Amygdala (tissue), 56 donors: ENCODE measurements at regions not wholly inside any gene's neighbourhood (a gene's known extent, or its start where the extent isn't known, plus 50 kb on each side); places are given as distances from the start of the nearest gene placed in this dataset.
"Not testable (repeated sequence)": the region's sequence is repeated elsewhere in the genome, so short reads cannot be mapped to it uniquely, and the experiment has no call there.

ENCODE experiments used
- DNase-seq, 56 donors: peaks; one replicate each; lab custom pipeline; 2025; lab: John Stamatoyannopoulos, UW

DNA sequence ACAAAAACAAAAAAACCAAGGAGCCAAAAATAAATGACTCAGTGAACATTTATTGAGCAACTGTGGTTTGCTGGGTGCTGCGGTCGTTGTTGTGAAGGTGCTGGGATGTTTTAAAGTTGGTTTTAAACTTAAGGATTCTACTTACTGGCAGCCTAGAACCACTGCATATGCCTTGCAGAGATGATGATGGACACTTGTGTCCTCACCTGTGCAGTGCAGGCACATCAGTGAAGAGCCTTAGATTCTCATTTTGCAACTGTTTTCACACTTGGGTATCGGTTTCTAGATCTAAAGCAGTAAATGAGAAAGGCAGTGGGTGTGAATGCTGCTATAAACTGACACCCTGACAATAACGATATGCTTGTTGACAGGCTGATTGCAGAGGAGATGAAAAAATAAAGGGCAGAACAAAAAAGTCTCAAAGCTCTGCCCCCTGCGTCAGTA lies 68.8 kb downstream of the UTRN start:
- DNase-seq, result no peak

DNA sequence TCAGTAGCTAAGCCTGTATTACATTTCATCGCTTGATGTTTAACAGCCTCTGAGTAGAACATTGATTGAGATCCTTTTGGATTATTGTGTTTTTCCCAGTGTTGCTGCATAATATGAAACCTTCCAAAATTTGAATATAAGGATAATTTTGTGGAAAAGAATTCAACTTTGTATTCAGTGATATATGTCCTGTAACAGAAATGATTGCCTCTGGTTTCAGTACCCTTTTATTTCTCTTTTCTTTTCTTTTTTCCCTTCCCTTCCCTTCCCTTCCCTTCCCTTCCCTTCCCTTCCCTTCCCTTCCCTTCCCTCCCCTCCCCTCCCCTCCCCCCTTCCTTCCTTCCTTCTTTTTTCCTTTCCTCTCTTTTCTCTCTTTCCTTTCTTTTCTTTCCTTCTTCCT lies 74.6 kb downstream of the UTRN start:
- no peak for DNase-seq

DNA sequence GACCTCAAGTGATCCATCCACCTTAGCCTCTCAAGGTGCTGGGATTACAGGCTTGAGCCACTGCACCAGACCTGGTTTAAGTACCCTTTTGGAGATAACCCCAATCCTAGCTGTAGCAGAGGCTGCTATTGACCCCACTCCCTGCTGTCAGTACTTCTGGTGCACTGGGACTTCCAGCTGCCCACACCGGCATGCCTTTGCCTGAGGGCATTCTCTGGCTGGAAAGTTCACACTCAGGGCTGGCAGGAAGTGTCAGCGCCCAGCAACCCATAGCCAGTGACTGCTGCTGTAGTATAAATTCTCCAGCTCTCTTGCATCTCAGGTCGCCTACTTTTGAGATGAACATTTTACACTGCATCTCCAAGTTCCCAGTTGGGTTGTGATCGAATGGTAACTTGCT lies 75.3 kb downstream of the UTRN start:
- DNase-seq, result no peak

DNA sequence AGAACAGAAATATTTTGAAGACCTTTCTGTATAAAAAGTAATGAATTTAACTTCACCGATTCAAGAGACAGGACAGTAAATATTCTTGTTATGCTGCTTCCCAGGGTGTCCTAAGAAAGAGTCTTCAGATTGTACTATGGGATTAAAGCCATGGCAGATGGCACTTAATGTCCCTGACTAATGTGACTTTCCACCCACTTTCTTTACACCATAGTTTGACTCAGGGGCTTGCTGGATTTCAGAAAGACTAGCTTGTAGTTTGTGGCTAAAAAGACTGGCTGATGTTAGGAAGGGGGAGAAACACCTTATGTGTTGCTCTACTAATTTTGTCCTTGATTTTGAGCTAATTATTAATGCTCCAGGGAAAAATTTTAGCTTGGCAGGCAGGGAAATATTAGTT lies 75.9 kb downstream of the UTRN start:
- no peak for DNase-seq

DNA sequence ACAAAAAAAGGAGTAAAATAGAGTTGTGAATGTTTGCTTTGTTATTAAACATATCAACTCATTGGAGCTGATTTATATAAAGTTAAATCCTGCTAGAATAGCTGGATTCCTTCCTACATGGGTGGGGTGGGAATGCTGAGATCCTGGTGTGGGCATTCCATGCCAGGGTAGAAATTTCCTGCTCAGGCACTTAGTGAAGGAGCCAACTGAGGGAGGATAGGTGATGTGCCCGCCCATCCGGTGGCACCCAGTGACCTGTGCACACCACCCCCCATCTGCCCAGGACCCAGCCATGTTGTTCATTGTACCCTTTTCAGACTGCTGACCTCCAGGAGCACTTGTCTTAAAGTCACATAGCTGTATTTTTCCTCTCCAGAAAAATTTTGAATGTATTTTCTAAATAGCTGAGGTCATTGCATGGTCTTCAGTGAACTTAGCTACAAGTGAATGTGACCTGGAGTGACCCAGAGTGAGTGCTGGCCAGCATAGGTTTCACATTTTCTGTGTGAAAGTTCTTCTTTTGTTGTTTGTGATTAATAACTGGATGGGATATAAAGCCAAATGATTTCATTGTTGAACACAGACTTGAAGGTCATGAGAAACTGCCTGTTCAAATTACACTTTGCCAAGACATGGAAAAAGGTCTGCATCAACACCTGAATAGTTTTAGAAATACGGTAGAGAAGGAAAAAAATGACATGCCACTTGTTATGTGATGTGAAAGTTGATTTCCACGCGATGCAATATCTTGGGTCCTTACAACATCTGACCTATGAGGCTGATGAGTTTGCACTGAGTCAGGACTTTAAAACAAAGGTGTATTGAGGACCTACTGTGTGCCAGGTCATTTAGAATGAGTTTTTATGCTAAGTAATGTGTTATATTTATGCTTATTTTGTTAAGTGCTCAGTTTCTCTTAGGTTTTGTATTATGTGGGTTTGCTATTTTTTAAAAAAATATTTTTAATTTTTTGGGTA lies 77.2 kb downstream of the UTRN start:
- DNase-seq, result no peak

DNA sequence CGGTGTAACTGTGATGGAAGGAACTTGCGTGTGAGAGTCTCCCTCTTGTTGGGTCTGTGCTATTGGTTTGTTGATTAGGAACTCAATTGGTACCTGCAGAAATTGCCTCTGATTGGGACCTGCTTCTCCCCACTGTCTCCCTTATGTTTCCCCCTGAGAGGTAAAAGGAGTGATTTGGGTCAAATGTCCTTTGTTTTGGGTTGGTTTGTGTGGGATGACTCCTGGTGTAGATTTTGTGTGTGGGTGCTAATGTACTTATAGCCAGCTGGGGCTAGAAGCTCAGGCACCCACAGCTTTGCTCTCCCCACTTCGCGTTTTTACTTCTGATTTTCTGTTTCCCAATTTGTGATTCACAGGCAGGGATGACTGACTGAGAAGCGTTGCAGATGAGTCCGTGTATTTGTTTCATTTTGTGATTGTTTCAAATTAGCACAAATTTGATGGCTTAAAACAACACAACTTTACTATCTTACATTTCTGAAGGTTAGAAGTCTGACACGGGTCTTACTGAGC lies 79.1 kb downstream of the UTRN start:
- no peak for DNase-seq

DNA sequence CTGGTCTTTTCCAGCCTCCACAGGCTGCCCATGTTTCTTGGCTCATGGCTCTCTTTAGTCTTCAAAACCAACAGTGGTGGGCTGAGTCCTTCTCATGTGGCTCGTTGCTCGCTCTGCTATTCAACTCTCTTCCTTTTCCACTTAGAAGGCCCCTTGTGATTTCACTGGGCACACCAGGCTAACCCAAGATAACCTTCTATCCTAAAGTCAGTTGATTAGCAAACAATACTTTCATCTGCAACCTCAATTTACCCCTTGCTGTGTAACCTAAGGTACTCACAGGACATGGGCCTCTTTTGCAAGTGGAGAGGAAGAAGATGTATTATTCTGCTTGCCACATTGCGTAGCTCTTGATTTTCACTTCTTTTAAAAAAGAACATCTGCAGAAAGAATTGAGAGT lies 79.6 kb downstream of the UTRN start:
- no peak for DNase-seq

DNA sequence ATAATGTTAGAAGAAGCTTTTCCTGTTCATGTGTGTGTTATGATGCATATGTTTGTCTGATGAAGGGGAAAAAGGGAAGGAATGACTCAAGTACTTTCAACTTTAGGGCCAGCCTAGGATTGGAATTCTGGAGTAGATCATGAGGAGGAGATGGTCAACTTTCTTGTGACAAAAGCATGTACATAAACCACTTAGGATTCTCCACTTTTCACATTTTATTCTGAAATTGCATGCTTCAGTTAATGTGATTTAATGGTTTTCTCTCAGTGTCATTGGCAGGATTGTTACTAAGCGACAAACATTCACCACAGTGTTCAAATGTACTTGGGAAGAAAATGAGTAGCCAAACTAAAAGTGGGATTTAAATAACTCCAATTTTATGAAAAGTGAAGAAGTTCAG lies 80.1 kb downstream of the UTRN start:
- DNase-seq, result no peak

DNA sequence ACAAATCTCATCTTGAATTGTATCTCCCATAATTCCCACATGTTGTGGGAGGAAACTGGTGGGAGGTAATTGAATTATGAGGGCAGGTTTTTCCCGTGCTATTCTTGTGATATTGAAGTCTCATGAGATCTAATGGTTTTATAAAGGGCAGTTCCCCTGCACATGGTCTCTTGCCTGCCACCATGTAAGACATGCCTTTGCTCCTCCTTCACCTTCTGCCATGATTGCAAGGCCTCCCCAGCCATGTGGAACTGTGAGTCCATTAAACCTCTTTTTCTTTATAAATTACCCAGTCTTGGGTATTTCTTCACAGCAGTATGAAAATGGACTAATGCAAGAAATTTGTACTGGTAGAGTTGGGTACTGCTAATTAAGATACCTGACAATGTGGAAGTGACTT lies 84.6 kb downstream of the UTRN start:
- DNase-seq, result not testable (repeated sequence)

DNA sequence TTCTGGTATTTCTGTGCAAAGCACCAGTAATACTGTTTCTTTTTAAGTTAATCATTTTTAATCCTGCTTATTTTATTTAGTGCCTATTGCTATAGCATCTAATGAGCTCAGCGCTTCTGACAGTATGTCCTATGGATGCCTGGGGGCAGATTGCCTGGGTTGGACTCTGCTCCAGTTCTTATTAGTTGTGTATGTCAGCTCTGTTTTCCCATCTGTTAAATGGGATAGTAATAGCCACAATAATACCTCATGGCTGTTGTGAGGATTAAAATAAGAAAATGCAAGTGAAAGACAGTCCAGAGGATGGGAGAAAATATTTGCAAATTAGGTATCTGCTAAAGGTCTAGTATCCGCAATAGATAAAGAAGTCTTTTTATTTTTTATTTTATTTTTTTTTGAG lies 87.0 kb downstream of the UTRN start:
- DNase-seq, result no peak

DNA sequence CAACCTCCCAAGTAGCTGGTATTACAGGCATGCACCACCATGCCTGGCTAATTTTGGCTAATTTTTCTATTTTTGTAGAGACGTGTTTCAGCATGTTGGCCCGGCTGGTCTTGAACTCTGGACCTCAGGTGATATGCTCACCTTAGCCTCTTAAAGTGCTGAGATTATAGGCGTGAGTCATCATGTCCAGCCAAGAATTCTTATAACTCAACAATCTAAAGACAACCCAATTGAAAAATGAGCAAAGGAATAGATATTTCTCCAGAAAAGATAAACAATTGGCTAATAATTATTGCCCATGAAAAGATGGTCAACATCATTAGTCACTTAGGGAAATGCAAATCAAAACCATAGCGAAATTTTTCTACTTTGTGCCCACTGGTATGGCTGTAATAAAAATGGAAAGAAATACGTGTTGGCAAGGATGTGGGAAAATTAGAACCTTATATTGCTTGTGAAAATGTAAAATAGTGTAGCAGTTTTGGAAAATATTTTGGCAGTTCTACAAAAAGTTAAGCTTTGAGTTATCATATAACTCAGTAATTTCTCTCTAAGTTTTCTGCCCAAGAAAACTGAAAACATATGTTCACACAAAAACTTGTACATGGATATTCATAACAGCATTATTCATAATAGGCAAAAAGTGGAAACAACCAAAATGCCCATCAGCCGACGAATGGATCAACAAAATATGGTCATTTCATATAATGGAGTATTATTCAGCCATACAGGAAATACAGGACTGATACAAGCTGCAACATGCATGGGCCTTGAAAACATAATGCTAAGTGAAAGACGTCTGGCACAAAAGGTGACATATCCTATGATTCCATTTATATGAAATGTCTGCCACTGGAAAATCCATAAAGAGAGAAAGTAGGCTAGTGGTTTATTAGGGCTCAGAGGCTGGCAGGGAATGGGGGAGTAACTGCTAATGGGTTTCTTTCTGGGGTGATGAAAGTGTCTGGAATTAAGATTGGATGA lies 87.8 kb downstream of the UTRN start:
- DNase-seq, result no peak

DNA sequence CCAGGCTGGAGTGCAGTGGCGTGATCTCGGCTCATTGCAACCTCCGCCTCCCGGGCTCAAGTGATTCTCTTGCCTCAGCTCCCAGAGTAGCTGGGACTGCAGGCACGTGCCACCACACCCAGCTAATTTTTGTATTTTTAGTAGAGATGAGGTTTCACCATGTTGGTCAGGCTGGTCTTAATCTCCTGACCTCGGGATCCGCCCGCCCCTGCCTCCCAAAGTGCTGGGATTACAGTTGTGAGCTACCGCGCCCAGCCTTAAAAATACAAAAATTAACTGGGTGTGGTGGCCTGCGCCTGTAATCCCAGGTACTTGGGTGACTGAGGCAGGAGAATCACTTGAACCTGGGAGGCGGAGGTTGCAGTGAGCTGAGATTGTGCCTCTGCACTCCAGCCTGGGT lies 89.4 kb downstream of the UTRN start:
- DNase-seq, result not testable (repeated sequence)

DNA sequence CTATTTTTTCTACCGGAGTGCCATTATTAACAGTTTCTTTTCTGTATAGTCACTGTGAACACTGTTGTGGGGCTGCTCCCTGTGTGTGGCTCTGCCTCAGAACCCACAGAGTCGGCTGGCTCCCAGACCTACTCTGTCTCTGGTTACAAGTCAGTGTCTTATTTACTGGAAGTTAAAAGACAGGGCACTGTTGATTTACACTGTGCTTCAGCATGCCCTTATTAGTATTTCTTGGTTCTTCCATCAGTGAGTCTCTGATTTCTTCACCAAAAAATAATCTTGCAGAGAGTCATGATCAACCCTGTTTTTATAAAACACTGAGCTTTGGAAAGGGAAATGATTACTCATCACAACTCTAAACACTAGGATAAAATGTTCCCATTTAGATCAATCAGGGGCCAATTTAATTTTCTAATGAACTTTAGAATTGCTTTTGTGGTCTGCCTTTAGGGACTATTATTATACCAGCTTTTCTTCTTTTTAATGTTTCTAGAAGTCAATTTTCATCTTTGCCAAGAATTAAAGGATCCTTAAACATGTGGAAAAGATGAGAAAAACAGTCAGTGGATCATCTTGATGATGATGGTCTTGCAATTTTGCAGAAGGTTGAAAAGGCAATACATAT lies 92.6 kb downstream of the UTRN start:
- no peak for DNase-seq

DNA sequence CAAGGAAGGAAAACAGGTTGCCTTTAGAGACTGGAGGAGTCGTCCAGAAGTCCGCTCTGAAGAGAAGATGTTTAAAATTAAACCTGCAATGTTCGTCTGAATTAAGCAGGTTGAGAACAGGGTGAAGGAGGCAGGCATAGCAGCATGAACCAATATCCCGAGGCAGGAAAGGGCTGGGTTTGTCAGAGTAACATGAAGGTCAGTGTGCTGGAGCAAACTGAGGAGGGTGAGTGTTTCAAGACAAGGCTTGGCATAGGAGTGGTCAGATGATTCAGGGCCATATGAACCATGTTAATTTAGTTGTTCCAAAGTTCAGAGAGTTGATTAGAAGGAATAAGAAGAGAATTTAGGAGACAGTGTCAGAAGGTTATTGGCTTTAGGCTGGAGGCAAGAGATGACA lies 93.3 kb downstream of the UTRN start:
- DNase-seq, result no peak

DNA sequence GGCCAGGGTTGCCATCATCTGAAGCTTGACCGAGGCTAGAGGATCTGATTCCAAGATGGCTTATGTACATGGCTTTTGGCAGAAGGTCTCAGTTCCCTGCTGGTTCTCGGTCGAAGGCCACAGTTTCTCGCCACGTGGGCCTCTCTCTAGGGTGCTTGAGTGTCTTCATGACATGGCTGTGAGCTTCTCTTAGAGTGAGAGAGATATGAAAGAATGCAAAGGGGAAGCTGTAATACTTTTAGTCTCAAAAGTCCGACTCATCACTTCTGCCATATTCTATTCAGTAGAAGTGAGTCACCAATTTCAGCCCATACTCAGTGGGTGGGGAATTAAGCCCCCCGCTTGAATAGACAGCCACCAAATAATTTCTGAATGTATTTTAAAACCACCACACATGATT lies 94.2 kb downstream of the UTRN start:
- no peak for DNase-seq

DNA sequence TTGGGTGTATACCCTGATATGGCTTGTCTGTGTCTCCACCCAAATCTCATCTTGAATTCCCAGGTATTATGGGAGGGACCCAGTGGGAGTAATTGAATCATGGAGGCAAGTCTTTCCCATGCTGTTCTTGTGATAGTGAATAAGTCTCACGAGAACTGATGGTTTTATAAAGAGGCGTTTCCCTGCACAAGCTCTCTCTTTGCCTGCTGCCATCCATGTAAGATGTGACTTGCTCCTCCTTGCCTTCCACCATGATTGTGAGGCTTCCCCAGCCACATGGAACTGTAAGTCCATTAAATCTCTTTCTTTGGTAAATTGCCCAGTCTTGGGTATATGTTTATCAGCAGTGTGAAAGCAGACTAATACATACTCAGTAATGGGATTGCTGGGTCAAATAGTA lies 96.4 kb downstream of the UTRN start:
- not testable (repeated sequence) for DNase-seq

DNA sequence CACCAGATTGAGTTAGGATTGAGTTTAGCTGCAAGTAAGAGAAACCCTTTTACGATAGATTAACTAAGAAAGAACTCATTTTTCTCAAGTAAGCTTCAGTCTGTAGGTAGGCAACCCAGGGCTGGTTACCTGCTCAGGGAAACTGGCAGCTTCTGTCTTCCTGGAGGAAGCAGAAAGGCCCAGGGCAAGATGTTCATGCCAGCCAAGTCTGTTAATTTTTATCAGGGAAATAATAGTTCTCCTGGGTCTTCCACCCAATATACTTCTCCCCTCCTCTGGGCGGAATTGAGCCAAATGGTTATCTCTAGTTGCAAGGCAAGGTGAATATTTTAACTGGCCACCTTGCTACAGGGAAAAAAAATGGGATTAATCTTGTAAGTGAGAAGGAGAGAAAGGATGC lies 98.2 kb downstream of the UTRN start:
- DNase-seq, result no peak

DNA sequence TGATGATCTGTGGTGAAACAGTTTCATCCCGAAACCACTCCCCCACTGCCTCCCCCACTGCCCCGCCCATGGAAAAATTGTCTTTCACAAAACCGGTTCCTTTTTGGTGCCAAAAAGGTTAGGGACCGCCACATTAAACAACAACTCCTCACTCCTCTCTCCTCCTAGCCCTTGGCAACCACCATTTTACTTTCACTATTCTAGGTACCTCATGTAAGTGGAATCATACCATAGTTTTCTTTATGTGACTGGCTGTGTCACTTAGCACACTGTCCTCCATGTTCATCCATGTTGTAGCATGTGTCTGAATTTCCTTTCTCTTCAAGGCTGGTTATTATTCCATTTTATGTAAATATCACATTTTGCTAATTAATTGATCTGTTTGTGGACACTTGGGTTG lies 99.3 kb downstream of the UTRN start:
- DNase-seq, result no peak

DNA sequence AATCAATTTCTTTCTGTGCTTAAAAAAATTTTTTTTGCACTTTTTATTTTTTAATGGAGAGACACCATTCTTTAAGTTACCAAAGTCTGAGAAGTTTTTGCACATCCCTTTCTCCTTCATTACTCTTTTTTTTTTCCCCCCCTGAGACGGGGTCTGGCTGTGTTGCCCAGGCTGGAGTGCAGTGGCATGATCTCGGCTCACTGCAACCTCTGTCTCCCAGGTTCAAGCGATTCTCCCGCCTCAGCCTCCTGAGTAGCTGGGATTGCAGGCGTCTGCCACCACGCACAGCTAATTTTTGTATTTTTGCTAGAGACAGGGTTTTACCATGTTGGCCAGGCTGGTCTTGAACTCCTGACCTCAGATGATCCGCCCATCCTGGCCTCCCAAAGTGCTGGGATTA lies 104.3 kb downstream of the UTRN start:
- DNase-seq, result not testable (repeated sequence)

DNA sequence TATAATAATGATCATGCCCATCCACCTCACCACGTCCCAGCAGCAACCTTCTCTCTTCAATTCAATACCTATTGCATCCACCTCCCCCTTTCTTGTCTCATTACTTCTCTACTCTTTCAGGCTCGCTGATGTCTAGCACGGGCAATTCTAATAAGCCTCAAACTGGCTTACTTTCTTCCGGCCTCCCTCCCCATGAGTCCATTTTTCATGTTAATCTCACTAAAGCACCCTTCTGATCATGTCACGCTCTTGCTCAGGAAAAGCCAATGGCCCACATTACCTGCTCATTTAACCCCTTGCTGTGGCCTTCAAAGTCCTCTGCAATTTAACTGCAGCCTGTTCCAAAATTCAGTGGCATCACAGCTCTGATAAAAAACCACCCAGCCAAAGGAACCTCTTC lies 105.1 kb downstream of the UTRN start:
- DNase-seq, result no peak

DNA sequence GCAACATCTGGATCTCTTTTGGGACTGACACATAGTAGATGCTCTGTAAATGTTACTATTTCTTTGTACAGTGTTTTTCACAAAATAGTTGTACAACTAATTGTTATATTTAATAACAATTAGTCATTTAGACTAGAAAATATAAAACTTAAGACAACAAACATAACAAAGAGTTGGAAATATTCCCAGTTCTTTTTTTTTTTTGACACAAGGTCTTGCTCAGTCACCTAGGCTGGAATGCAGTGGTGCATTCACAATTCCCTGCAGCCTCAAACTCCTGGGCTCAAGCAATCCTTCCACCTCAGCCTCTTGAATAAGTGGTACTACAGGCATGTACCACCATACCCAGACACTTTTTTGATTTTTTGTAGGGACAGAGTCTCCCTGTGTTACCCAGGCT lies 105.8 kb downstream of the UTRN start:
- no peak for DNase-seq
